CD4-positive, alpha-beta T cell treated with Interleukin-15 for 1 hour (primary cell): ENCODE measurements at regions not wholly inside any gene's neighbourhood (a gene's known extent, or its start where the extent isn't known, plus 50 kb on each side); places are given as distances from the start of the nearest gene placed in this dataset.
"Not testable (repeated sequence)": the region's sequence is repeated elsewhere in the genome, so short reads cannot be mapped to it uniquely, and the experiment has no call there.

Source experiments
- DNase-seq: peaks from one replicate; pipeline ENCODE4 v3.0.0-alpha.2; 2020

- DNase-seq = no peak
Observed at GRCh38 chr6:8941577-8941976, 506.2 kb upstream of the SLC35B3 start.

- no peak for DNase-seq
Observed at GRCh38 chr6:8940356-8940755, 505.0 kb upstream of the SLC35B3 start.

GRCh38 chr6:8939615-8940014 lies 504.3 kb upstream of the SLC35B3 start:
- DNase-seq = no peak

- DNase-seq = no peak
Observed at GRCh38 chr6:8934318-8934717, 499.0 kb upstream of the SLC35B3 start.

- DNase-seq = no peak
Observed at GRCh38 chr6:8930009-8930408, 494.7 kb upstream of the SLC35B3 start.

GRCh38 chr6:8920244-8920643 lies 484.9 kb upstream of the SLC35B3 start:
- not testable (repeated sequence) for DNase-seq

- no peak for DNase-seq
Observed at GRCh38 chr6:8918196-8918595, 482.9 kb upstream of the SLC35B3 start.

GRCh38 chr6:8914700-8915099 lies 479.4 kb upstream of the SLC35B3 start:
- DNase-seq = no peak

GRCh38 chr6:8908638-8909037 lies 473.3 kb upstream of the SLC35B3 start:
- no peak for DNase-seq

- DNase-seq = no peak
Observed at GRCh38 chr6:8906699-8907098, 471.4 kb upstream of the SLC35B3 start.

GRCh38 chr6:8905757-8906156 lies 470.4 kb upstream of the SLC35B3 start:
- no peak for DNase-seq

- DNase-seq = no peak
Observed at GRCh38 chr6:8904754-8905153, 469.4 kb upstream of the SLC35B3 start.

GRCh38 chr6:8900056-8900455 lies 464.7 kb upstream of the SLC35B3 start:
- DNase-seq = no peak

GRCh38 chr6:8889514-8889913 lies 454.2 kb upstream of the SLC35B3 start:
- no peak for DNase-seq

GRCh38 chr6:8888468-8888867 lies 453.1 kb upstream of the SLC35B3 start:
- DNase-seq = no peak

GRCh38 chr6:8881663-8882062 lies 446.3 kb upstream of the SLC35B3 start:
- no peak for DNase-seq

GRCh38 chr6:8879334-8879733 lies 444.0 kb upstream of the SLC35B3 start:
- no peak for DNase-seq

GRCh38 chr6:8875986-8876385 lies 440.6 kb upstream of the SLC35B3 start:
- DNase-seq = no peak

- DNase-seq = no peak
Observed at GRCh38 chr6:8872589-8872988, 437.2 kb upstream of the SLC35B3 start.

- DNase-seq = no peak
Observed at GRCh38 chr6:8865451-8865850, 430.1 kb upstream of the SLC35B3 start.

GRCh38 chr6:8860671-8861070 lies 425.3 kb upstream of the SLC35B3 start:
- no peak for DNase-seq

- DNase-seq = no peak
Observed at GRCh38 chr6:8859501-8859900, 424.2 kb upstream of the SLC35B3 start.

GRCh38 chr6:8858854-8859331 lies 423.5 kb upstream of the SLC35B3 start:
- DNase-seq = no peak

GRCh38 chr6:8857160-8857559 lies 421.8 kb upstream of the SLC35B3 start:
- DNase-seq = no peak

- DNase-seq = no peak
Observed at GRCh38 chr6:8855411-8855810, 420.1 kb upstream of the SLC35B3 start.

GRCh38 chr6:8852332-8852731 lies 417.0 kb upstream of the SLC35B3 start:
- no peak for DNase-seq
